Esophagus squamous epithelium (tissue), 4 donors: ENCODE measurements at regions not wholly inside any gene's neighbourhood (a gene's known extent, or its start where the extent isn't known, plus 50 kb on each side); places are given as distances from the start of the nearest gene placed in this dataset.

Experiments used
- POLR2A ChIP-seq, 4 donors: fragments of 450-650 bp; IDR thresholded peaks; one replicate each; pipeline ENCODE4 v1.6.1; 2017; ENCODE audit warnings: antibody characterized with exemption in 4 of 4, mild to moderate bottlenecking in 4 of 4, moderate library complexity in 3 of 4
- TF ChIP-seq, protein P1 (sequence below), 6 experiments: fragments of 450-650 bp in 4 of 6; fragments of 200-600 bp in 2 of 6; sonication (generic) in 2 of 6; IDR thresholded peaks; one replicate each; pipeline ENCODE4 v1.5.1; 2016 to 2019; ENCODE audit warnings: antibody characterized with exemption in 6 of 6, mild to moderate bottlenecking in 4 of 6, moderate library complexity in 4 of 6

DNA sequence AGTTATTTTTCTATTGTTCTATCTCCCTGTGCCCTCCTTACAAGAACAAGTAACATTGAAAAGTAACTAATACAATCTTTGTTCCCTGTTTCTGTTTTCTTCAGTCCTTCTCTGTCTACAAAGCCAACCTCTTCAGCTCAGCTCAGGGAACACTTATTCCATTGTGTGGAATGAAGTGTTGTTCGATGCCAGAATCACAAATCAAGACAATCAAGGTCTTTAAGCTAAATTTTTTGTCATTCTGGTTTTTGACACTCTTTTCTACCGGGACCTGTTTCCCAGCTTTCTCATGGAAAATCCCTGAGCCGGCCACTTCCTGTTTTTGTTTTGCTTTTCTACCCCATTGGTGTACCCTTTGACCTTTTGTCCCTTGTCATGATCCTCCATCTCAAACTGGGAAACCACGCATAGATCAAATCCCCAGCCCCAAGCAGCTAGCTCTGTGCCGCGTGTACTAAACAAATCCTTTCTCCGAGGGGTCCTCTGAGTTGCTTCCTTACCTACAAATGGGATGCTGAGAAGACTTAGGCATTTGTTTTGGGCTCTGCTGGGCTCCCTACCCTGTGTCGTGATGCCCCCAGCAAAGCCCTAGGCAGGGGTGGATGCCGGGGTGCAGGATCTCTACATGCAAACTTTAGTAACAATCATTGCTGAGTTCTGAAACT, 141.8 kb downstream of the TOMM20 start:
- TF ChIP-seq, protein P1, sequence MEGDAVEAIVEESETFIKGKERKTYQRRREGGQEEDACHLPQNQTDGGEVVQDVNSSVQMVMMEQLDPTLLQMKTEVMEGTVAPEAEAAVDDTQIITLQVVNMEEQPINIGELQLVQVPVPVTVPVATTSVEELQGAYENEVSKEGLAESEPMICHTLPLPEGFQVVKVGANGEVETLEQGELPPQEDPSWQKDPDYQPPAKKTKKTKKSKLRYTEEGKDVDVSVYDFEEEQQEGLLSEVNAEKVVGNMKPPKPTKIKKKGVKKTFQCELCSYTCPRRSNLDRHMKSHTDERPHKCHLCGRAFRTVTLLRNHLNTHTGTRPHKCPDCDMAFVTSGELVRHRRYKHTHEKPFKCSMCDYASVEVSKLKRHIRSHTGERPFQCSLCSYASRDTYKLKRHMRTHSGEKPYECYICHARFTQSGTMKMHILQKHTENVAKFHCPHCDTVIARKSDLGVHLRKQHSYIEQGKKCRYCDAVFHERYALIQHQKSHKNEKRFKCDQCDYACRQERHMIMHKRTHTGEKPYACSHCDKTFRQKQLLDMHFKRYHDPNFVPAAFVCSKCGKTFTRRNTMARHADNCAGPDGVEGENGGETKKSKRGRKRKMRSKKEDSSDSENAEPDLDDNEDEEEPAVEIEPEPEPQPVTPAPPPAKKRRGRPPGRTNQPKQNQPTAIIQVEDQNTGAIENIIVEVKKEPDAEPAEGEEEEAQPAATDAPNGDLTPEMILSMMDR (IDR thresholded peaks at IDR 0.05) = no peak
- TF ChIP-seq POLR2A (IDR thresholded peaks at IDR 0.05) = no peak
